GM18517 (cell line): ENCODE measurements at regions not wholly inside any gene's neighbourhood (a gene's known extent, or its start where the extent isn't known, plus 50 kb on each side); places are given as distances from the start of the nearest gene placed in this dataset.
"Not testable (repeated sequence)": the region's sequence is repeated elsewhere in the genome, so short reads cannot be mapped to it uniquely, and the experiment has no call there.

Source experiments
- ATAC-seq: cut with Tn5 transposase; IDR thresholded peaks from one replicate; pipeline ENCODE4 v1.9.1; 2021; ENCODE audit warnings: mild to moderate bottlenecking, moderate library complexity; ENCODE audit not compliant: unreplicated experiment

- ATAC-seq: not testable (repeated sequence)
These were observed 203.5 kb downstream of the DLL1 start for GRCh38 chr6:170087421-170087780.

- no peak for ATAC-seq
These were observed 204.0 kb downstream of the DLL1 start for GRCh38 chr6:170086639-170087420.

- ATAC-seq: no peak
These were observed 205.1 kb downstream of the DLL1 start for GRCh38 chr6:170085475-170086401.

- ATAC-seq: no peak
These were observed 206.6 kb downstream of the DLL1 start for GRCh38 chr6:170084166-170084730.

GRCh38 chr6:170083236-170084051, 207.4 kb downstream of the DLL1 start:
- ATAC-seq: no peak

GRCh38 chr6:170082531-170083187, 208.2 kb downstream of the DLL1 start:
- ATAC-seq: no peak

GRCh38 chr6:170082067-170082466, 208.8 kb downstream of the DLL1 start:
- ATAC-seq: no peak

- ATAC-seq: no peak
These were observed 209.3 kb downstream of the DLL1 start for GRCh38 chr6:170081556-170081955.

- ATAC-seq: no peak
These were observed 210.0 kb downstream of the DLL1 start for GRCh38 chr6:170080828-170081371.

GRCh38 chr6:170080169-170080827, 210.6 kb downstream of the DLL1 start:
- no peak for ATAC-seq

GRCh38 chr6:170076466-170077165, 214.3 kb downstream of the DLL1 start:
- ATAC-seq: no peak

- ATAC-seq: no peak
These were observed 215.1 kb downstream of the DLL1 start for GRCh38 chr6:170075659-170076223.

- ATAC-seq: no peak
These were observed 216.0 kb downstream of the DLL1 start for GRCh38 chr6:170074907-170075306.

GRCh38 chr6:170074435-170074834, 216.4 kb downstream of the DLL1 start:
- no peak for ATAC-seq

GRCh38 chr6:170073846-170074245, 217.0 kb downstream of the DLL1 start:
- ATAC-seq: no peak

GRCh38 chr6:170072246-170072645, 218.6 kb downstream of the DLL1 start:
- ATAC-seq: no peak

GRCh38 chr6:170069611-170070010, 221.3 kb downstream of the DLL1 start:
- ATAC-seq: no peak

GRCh38 chr6:170068496-170068895, 222.4 kb downstream of the DLL1 start:
- no peak for ATAC-seq
